Esophagus squamous epithelium (tissue), 5 donors: ENCODE measurements at regions not wholly inside any gene's neighbourhood (a gene's known extent, or its start where the extent isn't known, plus 50 kb on each side); places are given as distances from the start of the nearest gene placed in this dataset.
A peak's percentile ranks its signal among the peaks of the same experiment; 100 is the strongest.

Source experiments
- DNase-seq: peaks from one replicate; lab custom pipeline; 2025; lab: John Stamatoyannopoulos, UW
- H3K27ac ChIP-seq, 4 donors: fragments of 200-600 bp; sonication (generic); one replicate each; pipeline ENCODE4 v1.5.1; 2016 to 2019; ENCODE audit warnings: mild to moderate bottlenecking in 1 of 4
- H3K27me3 ChIP-seq, 4 donors: fragments of 200-600 bp; sonication (generic); 1 replicate in 3 of 4; 2 replicates in 1 of 4; pipeline versions ENCODE4 v1.5.1 to v1.6.0; 2017 to 2021; ENCODE audit warnings: antibody characterized with exemption in 1 of 4
- H3K36me3 ChIP-seq, 3 donors: fragments of 200-600 bp; sonication (generic); one replicate each; pipeline ENCODE4 v1.5.1; 2016 to 2019
- H3K4me1 ChIP-seq, 3 donors: fragments of 200-600 bp; sonication (generic); one replicate each; pipeline ENCODE4 v1.5.1; 2017 to 2019
- H3K4me3 ChIP-seq, 4 donors: fragments of 200-600 bp; sonication (generic); 1 replicate in 3 of 4; 2 replicates in 1 of 4; pipeline ENCODE4 v1.5.1; 2016 to 2019; ENCODE audit warnings: mild to moderate bottlenecking in 2 of 4, moderate library complexity in 1 of 4
- H3K9me3 ChIP-seq, 3 donors: fragments of 200-600 bp; sonication (generic); one replicate each; pipeline ENCODE4 v1.5.1; 2016 to 2019
- CTCF ChIP-seq, 6 experiments: fragments of 450-650 bp in 4 of 6; fragments of 200-600 bp in 2 of 6; sonication (generic) in 2 of 6; IDR thresholded peaks; one replicate each; pipeline ENCODE4 v1.5.1; 2016 to 2019; ENCODE audit warnings: antibody characterized with exemption in 6 of 6, mild to moderate bottlenecking in 4 of 6, moderate library complexity in 4 of 6
- POLR2A ChIP-seq, 4 donors: fragments of 450-650 bp; IDR thresholded peaks; one replicate each; pipeline ENCODE4 v1.6.1; 2017; ENCODE audit warnings: antibody characterized with exemption in 4 of 4, mild to moderate bottlenecking in 4 of 4, moderate library complexity in 3 of 4
- WGBS, 2 donors: methylation state at CpG; one replicate each; pipeline ENCODE4 v1.1.5; 2018; 5-methylcytosine and 5-hydroxymethylcytosine counted together
- intact Hi-C: fragments of 100-400 bp; cut with DNase I; formaldehyde crosslinking; loops from one replicate; pipeline ENCODE4 v1.15.0; 2022
- donor health status: DM: yes; HTN: yes; CAD: no.

GRCh38 chr3:106342386-106342785, 473.6 kb upstream of the CBLB start:
- Histone ChIP-seq H3K4me3 (no peak overlapping the region), H3K27ac (no peak overlapping the region), H3K27me3 (no peaks in the 10 kb centered on the region), H3K4me1 (no peaks in the 10 kb centered on the region), H3K9me3 (no peaks in the 10 kb centered on the region), H3K36me3 (no peaks in the 10 kb centered on the region)
- intact Hi-C loops, result no loop called here
- TF ChIP-seq POLR2A (IDR thresholded peaks at IDR 0.05), result no peak
- TF ChIP-seq CTCF (IDR thresholded peaks at IDR 0.05), result no peak
- DNase-seq, result no peak
- 88 to 95% methylated on average over 2 of the region's 2 CpGs for WGBS, 2 donors

GRCh38 chr3:106343811-106344210, 475.0 kb upstream of the CBLB start:
- no peak for DNase-seq
- Histone ChIP-seq H3K36me3 (no peaks in the 10 kb centered on the region), H3K4me3 (no peak overlapping the region), H3K27me3 (no peaks in the 10 kb centered on the region), H3K9me3 (no peaks in the 10 kb centered on the region), H3K27ac (no peak overlapping the region), H3K4me1 (no peaks in the 10 kb centered on the region)
- TF ChIP-seq POLR2A (IDR thresholded peaks at IDR 0.05), result no peak
- TF ChIP-seq CTCF (IDR thresholded peaks at IDR 0.05), result no peak
- intact Hi-C loops, result no loop called here

- DNase-seq, result no peak
- TF ChIP-seq POLR2A (IDR thresholded peaks at IDR 0.05), result no peak
- TF ChIP-seq CTCF (IDR thresholded peaks at IDR 0.05), result no peak
- intact Hi-C loops, result no loop called here
- Histone ChIP-seq H3K27ac (peak overlapping the region in 1 of 4 donors; percentile 29), H3K4me3 (no peak overlapping the region), H3K9me3 (no peaks in the 10 kb centered on the region), H3K27me3 (no peaks in the 10 kb centered on the region), H3K36me3 (no peaks in the 10 kb centered on the region), H3K4me1 (no peaks in the 10 kb centered on the region)
- 50 to 70% methylated on average over 5 of the region's 5 CpGs for WGBS, 2 donors
These were observed 476.7 kb upstream of the CBLB start for GRCh38 chr3:106345353-106346027.

- intact Hi-C loops, result no loop called here
- H3K9me3 ChIP-seq, result no peaks in the 10 kb centered on the region
- TF ChIP-seq CTCF (IDR thresholded peaks at IDR 0.05) (no peak), POLR2A (IDR thresholded peaks at IDR 0.05) (no peak)
- H3K4me3 ChIP-seq, result no peak overlapping the region
- H3K36me3 ChIP-seq, result no peaks in the 10 kb centered on the region
- H3K27ac ChIP-seq, result no peak overlapping the region
- DNase-seq, result no peak
- no peaks in the 10 kb centered on the region for H3K4me1 ChIP-seq
- no peaks in the 10 kb centered on the region for H3K27me3 ChIP-seq
These were observed 478.5 kb upstream of the CBLB start for GRCh38 chr3:106347350-106347749.

- no peak overlapping the region for H3K4me3 ChIP-seq
- no peak overlapping the region for H3K27ac ChIP-seq
- no peaks in the 10 kb centered on the region for H3K36me3 ChIP-seq
- TF ChIP-seq CTCF (IDR thresholded peaks at IDR 0.05), result no peak
- TF ChIP-seq POLR2A (IDR thresholded peaks at IDR 0.05), result no peak
- H3K4me1 ChIP-seq, result no peaks in the 10 kb centered on the region
- H3K27me3 ChIP-seq, result no peaks in the 10 kb centered on the region
- DNase-seq, result no peak
- 68 to 78% methylated on average over 3 of the region's 3 CpGs for WGBS, 2 donors
- no peaks in the 10 kb centered on the region for H3K9me3 ChIP-seq
- intact Hi-C loops, result no loop called here
These were observed 479.4 kb upstream of the CBLB start for GRCh38 chr3:106348139-106348690.
